NT2/D1 (cell line): ENCODE measurements at regions not wholly inside any gene's neighbourhood (a gene's known extent, or its start where the extent isn't known, plus 50 kb on each side); places are given as distances from the start of the nearest gene placed in this dataset.

ENCODE experiments used
- SUZ12 ChIP-seq: IDR thresholded peaks from 2 replicates; pipeline ENCODE4 v1.6.1; 2011; ENCODE audit not compliant: insufficient read length, insufficient read depth; ENCODE audit errors: extremely low read depth
- YY1 ChIP-seq: IDR thresholded peaks from 2 replicates; pipeline ENCODE4 v1.6.1; 2011; ENCODE audit not compliant: insufficient read length, insufficient read depth
- ZNF274 ChIP-seq: IDR thresholded peaks from 2 replicates; pipeline ENCODE4 v1.6.1; 2011; ENCODE audit warnings: mild to moderate bottlenecking, low read depth, low read length

- TF ChIP-seq ZNF274 (no peak), YY1 (no peak), SUZ12 (no peak)
Observed at GRCh38 chr1:218748071-218748470, 402.9 kb downstream of the TGFB2 start.
